ENCODE measurements at regions not wholly inside any gene's neighbourhood (a gene's known extent, or its start where the extent isn't known, plus 50 kb on each side); places are given as distances from the start of the nearest gene placed in this dataset.

- Histone ChIP-seq H2BK120ac (replicated peaks; ENCODE audit: low read depth, low read length) (no peak overlapping the region), H3K4me3 (ENCODE audit: extremely low read depth in 1 of 4, insufficient read depth in 2 of 4, low read depth in 3 of 4, low read length in 4 of 4) (no peak overlapping the region), H4K20me1 (replicated peaks in 1 of 2; ENCODE audit: control insufficient read depth in 1 of 2, insufficient read depth in 2 of 2, low read length in 2 of 2) (no peaks in the 10 kb centered on the region), H3K27me3 (replicated peaks in 1 of 4; ENCODE audit: control insufficient read depth in 3 of 4, extremely low read depth in 1 of 4, insufficient read depth in 3 of 4, low read length in 3 of 4) (no peaks in the 10 kb centered on the region), H2BK12ac (ENCODE audit: low read depth, low read length) (no peak overlapping the region), H4K5ac (ENCODE audit: insufficient read length, low read depth, low read length) (no peak overlapping the region), H4K8ac (ENCODE audit: extremely low read depth, insufficient read depth, low read length) (no peak overlapping the region), H2BK20ac (ENCODE audit: low read length) (no peak overlapping the region), H2AFZ (ENCODE audit: low read length) (no peak overlapping the region), H2BK15ac (ENCODE audit: low read length) (no peak overlapping the region), H2AK5ac (ENCODE audit: low read depth, low read length) (no peak overlapping the region), H3K23me2 (ENCODE audit: low read depth, low read length) (no peaks in the 10 kb centered on the region), H3K9me3 (ENCODE audit: insufficient read depth in 2 of 2, low read depth in 1 of 2, low read length in 1 of 2) (peaks cover 0 to 4% of the 10 kb centered on the region in 2 experiments; a peak in 1 of 4 replicates), H3K79me2 (ENCODE audit: control insufficient read depth in 1 of 2, insufficient read depth in 2 of 2, low read length in 2 of 2) (no peaks in the 10 kb centered on the region), H3K9ac (replicated peaks in 1 of 4; ENCODE audit: extremely low read depth in 1 of 4, low read depth in 3 of 4, low read length in 3 of 4) (no peak overlapping the region), H3K4me2 (ENCODE audit: insufficient read depth in 1 of 2, low read depth in 2 of 2, low read length in 2 of 2) (no peak overlapping the region), H3K4me1 (replicated peaks in 1 of 4; ENCODE audit: control insufficient read depth in 3 of 4, insufficient read depth in 4 of 4, low read length in 3 of 4) (peaks cover 0 to 8% (median 5%) of the 10 kb centered on the region in 4 experiments; a peak in 3 of 7 replicates), H3K27ac (ENCODE audit: low read depth, low read length) (no peak overlapping the region), H2BK5ac (ENCODE audit: low read depth, low read length) (no peak overlapping the region), H3K56ac (replicated peaks; ENCODE audit: insufficient read length, low read depth, low read length) (no peak overlapping the region), H3K23ac (ENCODE audit: insufficient read length) (no peak overlapping the region), H3K14ac (ENCODE audit: insufficient read length) (no peak overlapping the region), H3K79me1 (ENCODE audit: low read depth, low read length) (no peaks in the 10 kb centered on the region), H3K4ac (replicated peaks; ENCODE audit: insufficient read length, low read depth, low read length) (no peak overlapping the region), H3K18ac (ENCODE audit: extremely low read depth, low read length) (no peak overlapping the region), H3K36me3 (ENCODE audit: control insufficient read depth in 2 of 4, insufficient read depth in 4 of 4, low read length in 3 of 4) (no peaks in the 10 kb centered on the region), H4K91ac (replicated peaks; ENCODE audit: insufficient read length, low read length) (no peak overlapping the region)
- no peak for TF ChIP-seq EZH2 (IDR thresholded peaks at IDR 0.05; ENCODE audit: low read depth, low read length, severe bottlenecking)
- no peak for TF ChIP-seq CBX5 (IDR thresholded peaks at IDR 0.05; ENCODE audit: low read depth, low read length)
- no peak for TF ChIP-seq SIX5 (IDR thresholded peaks at IDR 0.05; ENCODE audit: low read depth, low read length)
- no peak for TF ChIP-seq TCF12 (IDR thresholded peaks at IDR 0.05; ENCODE audit: low read depth, low read length)
- no peak for TF ChIP-seq CREB1 (IDR thresholded peaks at IDR 0.05)
- no peak for FAIRE-seq
- no peak for DNase-seq (ENCODE audit: low read depth in 1 of 2, low spot score in 2 of 2)
- ChIA-PET CTCF (ENCODE audit: partially characterized antibody) (no interaction called here), POLR2A (ENCODE audit: partially characterized antibody) (no interaction called here)
- 94% methylated on average over 3 of the region's 3 CpGs; no CpG with 5 or more reads in 1 of the 2 experiments for WGBS, 2 experiments (ENCODE audit: extremely low coverage in 1 of 2, insufficient coverage in 1 of 2, insufficient read length in 1 of 2, insufficient replicate concordance in 2 of 2, low coverage in 1 of 2, low lambda C conversion rate in 2 of 2, missing lambda C conversion rate in 1 of 2)
Measured at GRCh38 chr14:53365486-53366130, 212.5 kb upstream of the DDHD1 start.

Data from H1 (cell line).